H9 (cell line): ENCODE measurements at regions not wholly inside any gene's neighbourhood (a gene's known extent, or its start where the extent isn't known, plus 50 kb on each side); places are given as distances from the start of the nearest gene placed in this dataset.

Experiments
- DNase-seq: peaks from one replicate; pipeline ENCODE4 v3.0.0-alpha.2; 2017
- H2AFZ ChIP-seq: one replicate; pipeline ENCODE4 v1.6.1; 2013; ENCODE audit warnings: mild to moderate bottlenecking, low read length, control low read depth, moderate library complexity
- H2AK5ac ChIP-seq: 2 replicates; pipeline ENCODE4 v1.6.1; 2013; ENCODE audit warnings: low read length, control low read depth, mixed read lengths; ENCODE audit not compliant: insufficient read length
- H2BK120ac ChIP-seq: one replicate; pipeline ENCODE4 v1.6.1; 2013; ENCODE audit warnings: low read depth, mild to moderate bottlenecking, low read length, control low read depth, inconsistent platforms; ENCODE audit not compliant: poor library complexity, severe bottlenecking
- H2BK12ac ChIP-seq: 2 replicates; pipeline ENCODE4 v1.6.1; 2013; ENCODE audit warnings: low read length, control low read depth, mixed read lengths, low read depth; ENCODE audit not compliant: insufficient read length
- H2BK15ac ChIP-seq: 2 replicates; pipeline ENCODE4 v1.6.1; 2013; ENCODE audit warnings: low read depth, low read length, control low read depth
- H2BK20ac ChIP-seq: one replicate; pipeline ENCODE4 v1.6.1; 2013; ENCODE audit warnings: low read depth, mild to moderate bottlenecking, low read length, control low read depth, inconsistent platforms; ENCODE audit not compliant: poor library complexity, severe bottlenecking
- H2BK5ac ChIP-seq: 2 replicates; pipeline ENCODE4 v1.6.1; 2013; ENCODE audit warnings: low read length, control low read depth, mixed read lengths; ENCODE audit not compliant: insufficient read length
- H3K14ac ChIP-seq: 2 replicates; pipeline ENCODE4 v1.6.1; 2013; ENCODE audit warnings: low read length, control low read depth; ENCODE audit not compliant: insufficient read depth
- H3K18ac ChIP-seq: 2 replicates; pipeline ENCODE4 v1.6.1; 2013; ENCODE audit warnings: low read depth, mild to moderate bottlenecking, mixed read lengths, low read length, control low read depth; ENCODE audit not compliant: insufficient read length
- H3K23ac ChIP-seq: 2 replicates; pipeline ENCODE4 v1.6.1; 2013; ENCODE audit warnings: low read length, control low read depth, mixed read lengths, low read depth; ENCODE audit not compliant: insufficient read length
- H3K23me2 ChIP-seq: 2 replicates; pipeline ENCODE4 v1.6.1; 2013; ENCODE audit warnings: low read depth, mild to moderate bottlenecking, mixed read lengths, low read length, control low read depth; ENCODE audit not compliant: insufficient read length, poor library complexity, severe bottlenecking
- H3K27ac ChIP-seq: 2 replicates; pipeline ENCODE4 v1.5.1; 2013; ENCODE audit warnings: low read length, control low read depth, mixed read lengths, low read depth; ENCODE audit not compliant: insufficient read length
- H3K27me3 ChIP-seq: 2 replicates; pipeline ENCODE4 v1.6.1; 2013; ENCODE audit warnings: low read length, control low read depth, inconsistent platforms; ENCODE audit not compliant: insufficient read depth
- H3K4ac ChIP-seq: 2 replicates; pipeline ENCODE4 v1.6.1; 2013; ENCODE audit warnings: low read depth, mild to moderate bottlenecking, control low read depth, inconsistent platforms, low read length, moderate library complexity
- H3K4me1 ChIP-seq: 2 replicates; pipeline ENCODE4 v1.6.1; 2013; ENCODE audit warnings: low read length, control low read depth, inconsistent platforms; ENCODE audit not compliant: insufficient read depth
- H3K4me2 ChIP-seq: 2 replicates; pipeline ENCODE4 v1.6.1; 2013; ENCODE audit warnings: low read length, control low read depth, mixed read lengths; ENCODE audit not compliant: insufficient read length, insufficient read depth
- H3K56ac ChIP-seq: 2 replicates; pipeline ENCODE4 v1.6.1; 2013; ENCODE audit warnings: low read depth, mild to moderate bottlenecking, mixed read lengths, low read length, control low read depth; ENCODE audit not compliant: insufficient read length
- H3K79me1 ChIP-seq: 2 replicates; pipeline ENCODE4 v1.6.1; 2013; ENCODE audit warnings: low read depth, mild to moderate bottlenecking, moderate library complexity, low read length, control low read depth, inconsistent platforms; ENCODE audit not compliant: insufficient read depth, poor library complexity, severe bottlenecking
- H3K79me2 ChIP-seq: 2 replicates; pipeline ENCODE4 v1.6.1; 2013; ENCODE audit warnings: low read length, control low read depth, inconsistent platforms; ENCODE audit not compliant: insufficient read depth
- H3K9ac ChIP-seq: 2 replicates; pipeline ENCODE4 v1.6.1; 2013; ENCODE audit warnings: low read length, control low read depth, mixed read lengths; ENCODE audit not compliant: insufficient read length; ENCODE audit errors: extremely low read depth
- H3K9me3 ChIP-seq: one replicate; pipeline ENCODE4 v1.6.1; 2013; ENCODE audit warnings: low read depth, low read length, inconsistent platforms; ENCODE audit not compliant: control insufficient read depth
- H3T11ph ChIP-seq: one replicate; pipeline ENCODE4 v1.6.1; 2013; ENCODE audit warnings: mild to moderate bottlenecking, low read length, control low read depth, inconsistent platforms
- H4K20me1 ChIP-seq: one replicate; pipeline ENCODE4 v1.6.1; 2013; ENCODE audit not compliant: control insufficient read depth, insufficient read length, insufficient read depth
- H4K5ac ChIP-seq: 2 replicates; pipeline ENCODE4 v1.6.1; 2013; ENCODE audit warnings: low read depth, mild to moderate bottlenecking, mixed read lengths, low read length, control low read depth; ENCODE audit not compliant: insufficient read length
- H4K8ac ChIP-seq: replicated peaks from 2 replicates; pipeline ENCODE4 v1.6.1; 2013; ENCODE audit warnings: low read length, control low read depth, mixed read lengths, low read depth; ENCODE audit not compliant: insufficient read length
- H4K91ac ChIP-seq: 2 replicates; pipeline ENCODE4 v1.6.1; 2013; ENCODE audit warnings: low read depth, mild to moderate bottlenecking, moderate library complexity, mixed read lengths, low read length, control low read depth; ENCODE audit not compliant: insufficient read length
- H3K27ac Mint-ChIP-seq, 3 experiments: 2 replicates in 2 of 3; 3 replicates in 1 of 3; pipeline ENCODE4 v1.8.0; 2020 to 2021; ENCODE audit warnings: mixed read lengths in 3 of 3, mild to moderate bottlenecking in 1 of 3, moderate library complexity in 1 of 3
- H3K27me3 Mint-ChIP-seq: 2 replicates; pipeline ENCODE4 v1.8.0; 2021; ENCODE audit warnings: low read depth, mild to moderate bottlenecking, moderate library complexity, mixed read lengths
- H3K36me3 Mint-ChIP-seq, 3 experiments: 2 replicates in 2 of 3; 3 replicates in 1 of 3; pipeline ENCODE4 v1.8.0; 2020 to 2021; ENCODE audit warnings: low read depth in 3 of 3, mixed read lengths in 3 of 3; ENCODE audit not compliant: insufficient read depth in 1 of 3
- H3K4me1 Mint-ChIP-seq, 2 experiments: 2 replicates each; pipeline ENCODE4 v1.8.0; 2020; ENCODE audit warnings: mixed read lengths in 2 of 2
- H3K4me3 Mint-ChIP-seq, 2 experiments: 2 replicates in 1 of 2; 3 replicates in 1 of 2; pipeline ENCODE4 v1.8.0; 2020 to 2021; ENCODE audit warnings: mild to moderate bottlenecking in 2 of 2, mixed read lengths in 2 of 2, moderate library complexity in 1 of 2
- H3K9me3 Mint-ChIP-seq, 2 experiments: 2 replicates in 1 of 2; 3 replicates in 1 of 2; pipeline ENCODE4 v1.8.0; 2020; ENCODE audit warnings: mild to moderate bottlenecking in 2 of 2, mixed read lengths in 2 of 2, moderate library complexity in 1 of 2
- WGBS: extraction: QIAGEN DNeasy Blood & Tissue Kit; methylation state at CpG from one replicate; pipeline ENCODE4 v1.1.7; 2013; ENCODE audit warnings: missing lambda C conversion rate, low lambda C conversion rate, mixed read lengths; ENCODE audit not compliant: insufficient read length; ENCODE audit errors: extremely low coverage; 5-methylcytosine and 5-hydroxymethylcytosine counted together
- TF ChIP-seq, protein P1 (sequence below): fragments of 200-600 bp; sonication (generic); conservative IDR thresholded peaks from 3 replicates; pipeline ENCODE4 v1.8.0; 2021; ENCODE audit warnings: antibody characterized with exemption, mild to moderate bottlenecking

DNA sequence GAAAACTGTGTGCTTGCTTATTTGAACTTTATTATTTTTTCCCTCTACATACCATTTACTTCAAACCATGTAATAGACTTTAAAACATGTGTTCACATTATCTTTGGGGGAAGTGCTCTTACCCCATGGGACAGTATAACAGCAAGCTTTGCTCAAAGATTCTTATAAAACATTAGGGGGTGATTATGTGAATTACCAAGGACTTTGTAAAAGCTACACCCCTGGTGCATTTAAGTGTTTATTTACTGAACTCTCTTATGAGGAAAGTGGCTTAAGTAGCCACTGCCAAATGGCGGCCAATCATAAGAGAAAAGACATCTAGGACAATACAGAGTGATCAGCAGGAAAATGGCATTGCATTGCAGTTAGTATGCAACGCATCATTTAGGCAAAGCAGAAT, 70.3 kb downstream of the CAPZA3 start:
- Mint-ChIP-seq H3K9me3 (0 out of 5 replicates have a peak, but pooled peaks cover 0 to 2% of the 10 kb centered on the region in 2 experiments), H3K4me3 (no peak overlapping the region), H3K27ac (no peak overlapping the region), H3K36me3 (peaks cover 0 to 3% (median 0%) of the 10 kb centered on the region in 3 experiments; a peak in 1 of 7 replicates), H3K4me1 (peaks cover 10 to 17% of the 10 kb centered on the region in 2 experiments), H3K27me3 (no peaks in the 10 kb centered on the region)
- no peaks in the 10 kb centered on the region for H3K27me3 ChIP-seq
- H3K79me1 ChIP-seq, result no peaks in the 10 kb centered on the region
- no peak overlapping the region for H3K4me2 ChIP-seq
- no peak overlapping the region for H2BK15ac ChIP-seq
- H3K4ac ChIP-seq, result no peak overlapping the region
- H3K23ac ChIP-seq, result no peak overlapping the region
- H2AK5ac ChIP-seq, result no peak overlapping the region
- H3K4me1 ChIP-seq, result no peaks in the 10 kb centered on the region
- WGBS, result no CpG with 5 or more reads among the region's 2 CpGs
- no peak overlapping the region for H4K8ac ChIP-seq
- H3K9me3 ChIP-seq, result no peaks in the 10 kb centered on the region
- H2BK5ac ChIP-seq, result no peak overlapping the region
- H4K91ac ChIP-seq, result no peak overlapping the region
- H4K5ac ChIP-seq, result no peak overlapping the region
- no peaks in the 10 kb centered on the region for H4K20me1 ChIP-seq
- H2BK20ac ChIP-seq, result no peak overlapping the region
- H2BK120ac ChIP-seq, result no peak overlapping the region
- no peak overlapping the region for H3K27ac ChIP-seq
- no peak overlapping the region for H2AFZ ChIP-seq
- no peak overlapping the region for H3K9ac ChIP-seq
- no peaks in the 10 kb centered on the region for H3K79me2 ChIP-seq
- no peaks in the 10 kb centered on the region for H3K23me2 ChIP-seq
- no peak overlapping the region for H3T11ph ChIP-seq
- no peak overlapping the region for H3K14ac ChIP-seq
- no peak overlapping the region for H3K56ac ChIP-seq
- DNase-seq, result no peak
- TF ChIP-seq, protein P1, sequence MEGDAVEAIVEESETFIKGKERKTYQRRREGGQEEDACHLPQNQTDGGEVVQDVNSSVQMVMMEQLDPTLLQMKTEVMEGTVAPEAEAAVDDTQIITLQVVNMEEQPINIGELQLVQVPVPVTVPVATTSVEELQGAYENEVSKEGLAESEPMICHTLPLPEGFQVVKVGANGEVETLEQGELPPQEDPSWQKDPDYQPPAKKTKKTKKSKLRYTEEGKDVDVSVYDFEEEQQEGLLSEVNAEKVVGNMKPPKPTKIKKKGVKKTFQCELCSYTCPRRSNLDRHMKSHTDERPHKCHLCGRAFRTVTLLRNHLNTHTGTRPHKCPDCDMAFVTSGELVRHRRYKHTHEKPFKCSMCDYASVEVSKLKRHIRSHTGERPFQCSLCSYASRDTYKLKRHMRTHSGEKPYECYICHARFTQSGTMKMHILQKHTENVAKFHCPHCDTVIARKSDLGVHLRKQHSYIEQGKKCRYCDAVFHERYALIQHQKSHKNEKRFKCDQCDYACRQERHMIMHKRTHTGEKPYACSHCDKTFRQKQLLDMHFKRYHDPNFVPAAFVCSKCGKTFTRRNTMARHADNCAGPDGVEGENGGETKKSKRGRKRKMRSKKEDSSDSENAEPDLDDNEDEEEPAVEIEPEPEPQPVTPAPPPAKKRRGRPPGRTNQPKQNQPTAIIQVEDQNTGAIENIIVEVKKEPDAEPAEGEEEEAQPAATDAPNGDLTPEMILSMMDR, result no peak
- no peak overlapping the region for H2BK12ac ChIP-seq
- no peak overlapping the region for H3K18ac ChIP-seq
